K562 (cell line): ENCODE measurements at regions not wholly inside any gene's neighbourhood (a gene's known extent, or its start where the extent isn't known, plus 50 kb on each side); places are given as distances from the start of the nearest gene placed in this dataset.

Source experiments
- CCNT2 ChIP-seq: IDR thresholded peaks from 2 replicates; pipeline ENCODE4 v1.6.1; 2011; ENCODE audit warnings: borderline replicate concordance, low read depth, mild to moderate bottlenecking, moderate library complexity, mixed read lengths, low read length; ENCODE audit not compliant: insufficient read length; ENCODE audit errors: extremely low read depth
- CHAMP1 ChIP-seq: fragments of 450-650 bp; IDR thresholded peaks from 2 replicates; pipeline ENCODE4 v1.6.1; 2016; ENCODE audit warnings: mild to moderate bottlenecking
- CHD7 ChIP-seq: fragments of 200-600 bp; sonication (generic); IDR thresholded peaks from one replicate; pipeline ENCODE4 v1.6.1; 2012; ENCODE audit warnings: mild to moderate bottlenecking, low read depth, low read length, inconsistent platforms
- ETS2 ChIP-seq: IDR thresholded peaks from 2 replicates; pipeline ENCODE4 v1.6.1; 2016; ENCODE audit warnings: borderline replicate concordance, missing genetic modification characterization, mild to moderate bottlenecking, moderate library complexity, missing compliant biosample characterization; ENCODE audit not compliant: poor library complexity, severe bottlenecking
- FOSL1 ChIP-seq: fragments of 200-800 bp; sonication (Bioruptor generic); conservative IDR thresholded peaks from 2 replicates; pipeline ENCODE4 v1.6.1; 2016; ENCODE audit warnings: missing genetic modification characterization, missing compliant biosample characterization
- HMG20A ChIP-seq: fragments of 450-650 bp; formaldehyde crosslinking; conservative IDR thresholded peaks from 2 replicates; pipeline ENCODE4 v1.4.0; 2020; ENCODE audit warnings: mild to moderate bottlenecking, mixed read lengths
- SIX5 ChIP-seq, 2 experiments: IDR thresholded peaks; 2 replicates each; pipeline ENCODE4 v1.6.1; 2011; ENCODE audit warnings: low read length in 2 of 2, borderline replicate concordance in 1 of 2, low read depth in 1 of 2, mild to moderate bottlenecking in 1 of 2, moderate library complexity in 1 of 2; ENCODE audit not compliant: insufficient read depth in 1 of 2
- ZNF551 ChIP-seq: fragments of 250-450 bp; sonication (Bioruptor Pico); IDR thresholded peaks from 2 replicates; pipeline ENCODE4 v1.5.0; 2021; ENCODE audit warnings: mild to moderate bottlenecking, moderate library complexity
- ZNF696 ChIP-seq: fragments of 250-450 bp; sonication (Bioruptor Pico); conservative IDR thresholded peaks from 2 replicates; pipeline ENCODE4 v1.4.0; 2020; ENCODE audit warnings: mild to moderate bottlenecking, moderate library complexity
- TF ChIP-seq, protein P1 (sequence below): fragments of 450-650 bp; IDR thresholded peaks from 2 replicates; pipeline ENCODE4 v1.6.1; 2017; ENCODE audit warnings: antibody characterized with exemption

- no peak for TF ChIP-seq CHD7
- peak; percentile 86 for TF ChIP-seq CCNT2
- no peak for TF ChIP-seq SIX5 (IDR thresholded peaks at IDR 0.05; ENCODE audit: borderline replicate concordance in 1 of 2, insufficient read depth in 1 of 2, low read depth in 1 of 2, low read length in 2 of 2)
- peak; percentile 89 for TF ChIP-seq CHAMP1
- peak; percentile 77 for TF ChIP-seq FOSL1 (tag)
- TF ChIP-seq, protein P1, sequence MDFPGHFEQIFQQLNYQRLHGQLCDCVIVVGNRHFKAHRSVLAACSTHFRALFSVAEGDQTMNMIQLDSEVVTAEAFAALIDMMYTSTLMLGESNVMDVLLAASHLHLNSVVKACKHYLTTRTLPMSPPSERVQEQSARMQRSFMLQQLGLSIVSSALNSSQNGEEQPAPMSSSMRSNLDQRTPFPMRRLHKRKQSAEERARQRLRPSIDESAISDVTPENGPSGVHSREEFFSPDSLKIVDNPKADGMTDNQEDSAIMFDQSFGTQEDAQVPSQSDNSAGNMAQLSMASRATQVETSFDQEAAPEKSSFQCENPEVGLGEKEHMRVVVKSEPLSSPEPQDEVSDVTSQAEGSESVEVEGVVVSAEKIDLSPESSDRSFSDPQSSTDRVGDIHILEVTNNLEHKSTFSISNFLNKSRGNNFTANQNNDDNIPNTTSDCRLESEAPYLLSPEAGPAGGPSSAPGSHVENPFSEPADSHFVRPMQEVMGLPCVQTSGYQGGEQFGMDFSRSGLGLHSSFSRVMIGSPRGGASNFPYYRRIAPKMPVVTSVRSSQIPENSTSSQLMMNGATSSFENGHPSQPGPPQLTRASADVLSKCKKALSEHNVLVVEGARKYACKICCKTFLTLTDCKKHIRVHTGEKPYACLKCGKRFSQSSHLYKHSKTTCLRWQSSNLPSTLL: no peak
- TF ChIP-seq ZNF551 (CRISPR knock-in tag): peak; percentile 87
- TF ChIP-seq ZNF696 (CRISPR knock-in tag): peak; percentile 90
- peak; percentile 99 for TF ChIP-seq HMG20A (CRISPR knock-in tag)
- TF ChIP-seq ETS2: peak; percentile 97
These were observed 149.7 kb upstream of the FBXL17 start (continued) for GRCh38 chr5:108531367-108532128.
